Keratinocyte (primary cell): ENCODE measurements at regions not wholly inside any gene's neighbourhood (a gene's known extent, or its start where the extent isn't known, plus 50 kb on each side); places are given as distances from the start of the nearest gene placed in this dataset.
"Not testable (repeated sequence)": the region's sequence is repeated elsewhere in the genome, so short reads cannot be mapped to it uniquely, and the experiment has no call there.

Experiments
- DNase-seq: peaks from one replicate; pipeline ENCODE4 v3.0.0-alpha.2; 2011; ENCODE audit warnings: low read depth, missing footprints, low spot score
- FAIRE-seq: peaks from 2 replicates; lab custom pipeline; 2011; peaks lifted over from hg19 to GRCh38; lab: Jason Lieb, UNC
- H2AFZ ChIP-seq: 2 replicates; pipeline ENCODE4 v1.6.0; 2012; ENCODE audit warnings: low read length, control low read depth, inconsistent platforms; ENCODE audit not compliant: control insufficient read depth
- H3K27ac ChIP-seq: 2 replicates; pipeline ENCODE4 v1.5.1; 2011; ENCODE audit warnings: low read length; ENCODE audit not compliant: control insufficient read depth, insufficient read depth
- H3K27me3 ChIP-seq: 3 replicates; pipeline ENCODE4 v1.6.0; 2011; ENCODE audit warnings: low read length; ENCODE audit not compliant: control insufficient read depth, insufficient read depth; ENCODE audit errors: extremely low read depth
- H3K36me3 ChIP-seq, 2 experiments: 2 replicates in 1 of 2; 3 replicates in 1 of 2; pipeline ENCODE4 v1.5.1; 2011; ENCODE audit warnings: low read length in 2 of 2, mild to moderate bottlenecking in 1 of 2; ENCODE audit not compliant: control insufficient read depth in 2 of 2, insufficient read depth in 2 of 2; ENCODE audit errors: extremely low read depth in 1 of 2
- H3K4me1 ChIP-seq: 3 replicates; pipeline ENCODE4 v1.5.1; 2011; ENCODE audit warnings: low read length; ENCODE audit not compliant: control insufficient read depth, insufficient read depth; ENCODE audit errors: extremely low read depth
- H3K4me2 ChIP-seq: 3 replicates; pipeline ENCODE4 v1.6.0; 2011; ENCODE audit warnings: low read depth, low read length; ENCODE audit not compliant: control insufficient read depth, insufficient read depth; ENCODE audit errors: extremely low read depth
- H3K4me3 ChIP-seq, 3 experiments: fragments of 200-600 bp in 1 of 3; sonication (generic) in 1 of 3; 2 replicates in 2 of 3; 3 replicates in 1 of 3; pipeline ENCODE4 v1.5.1; 2011 to 2016; ENCODE audit warnings: low read length in 3 of 3, mild to moderate bottlenecking in 3 of 3, control low read depth in 2 of 3, inconsistent platforms in 1 of 3, low read depth in 1 of 3, mixed read lengths in 1 of 3, mixed run types in 1 of 3, moderate library complexity in 1 of 3; ENCODE audit not compliant: control insufficient read depth in 2 of 3, insufficient read depth in 2 of 3; ENCODE audit errors: extremely low read depth in 1 of 3
- H3K79me2 ChIP-seq: 2 replicates; pipeline ENCODE4 v1.6.0; 2012; ENCODE audit warnings: low read length; ENCODE audit not compliant: control insufficient read depth, insufficient read depth
- H3K9ac ChIP-seq: 3 replicates; pipeline ENCODE4 v1.6.0; 2011; ENCODE audit warnings: low read length; ENCODE audit not compliant: control insufficient read depth, insufficient read depth; ENCODE audit errors: extremely low read depth
- H3K9me1 ChIP-seq: 3 replicates; pipeline ENCODE4 v1.6.0; 2011; ENCODE audit warnings: low read length; ENCODE audit not compliant: control insufficient read depth, insufficient read depth; ENCODE audit errors: extremely low read depth
- H3K9me3 ChIP-seq: 2 replicates; pipeline ENCODE4 v1.5.1; 2012; ENCODE audit warnings: low read depth, low read length; ENCODE audit not compliant: control insufficient read depth
- H4K20me1 ChIP-seq: 3 replicates; pipeline ENCODE4 v1.6.0; 2011; ENCODE audit warnings: low read length; ENCODE audit not compliant: control insufficient read depth, insufficient read depth; ENCODE audit errors: extremely low read depth
- CTCF ChIP-seq, 3 experiments: IDR thresholded peaks in 1 of 3; conservative IDR thresholded peaks in 1 of 3; optimal IDR thresholded peaks in 1 of 3; 2 replicates in 2 of 3; 3 replicates in 1 of 3; pipeline versions ENCODE3 to v1.5.1; 2011; ENCODE audit warnings: low read length in 3 of 3, mild to moderate bottlenecking in 3 of 3, moderate library complexity in 2 of 3, control low read depth in 1 of 3, inconsistent platforms in 1 of 3; ENCODE audit not compliant: insufficient read depth in 2 of 3; ENCODE audit errors: extremely low read depth in 1 of 3
- EZH2 ChIP-seq: IDR thresholded peaks from one replicate; pipeline ENCODE4 v1.6.1; 2012; ENCODE audit warnings: inconsistent platforms, mild to moderate bottlenecking, low read length, moderate library complexity
- dilution Hi-C: fragments of 300-500 bp; cut with MboI; formaldehyde crosslinking; loops from one replicate; pipeline ENCODE4 v1.7.0; 2020; ENCODE audit warnings: low sequenced_read_pairs; ENCODE audit not compliant: extremely low pct_ligation_motif_present

DNA sequence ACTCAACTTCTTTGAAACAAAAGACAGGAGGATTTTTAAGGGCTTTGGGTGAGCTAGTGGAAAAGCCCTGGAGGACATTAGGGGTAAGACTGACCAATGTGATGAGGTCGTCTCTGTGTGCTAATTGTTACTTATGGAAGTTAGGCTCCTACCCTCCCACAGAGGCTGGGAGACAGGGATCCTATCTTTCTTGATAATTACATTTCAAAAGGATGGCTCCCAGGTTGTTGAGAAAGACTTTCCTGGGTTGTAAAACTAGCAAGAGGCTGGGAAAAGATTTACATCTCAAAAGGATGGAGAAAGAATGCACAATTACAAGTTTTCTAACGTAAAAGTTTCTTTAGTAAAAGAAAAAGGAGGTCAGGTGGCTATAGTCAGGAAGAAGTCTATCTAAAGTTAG, 605.8 kb upstream of the GOT2 start:
- H3K9me3 ChIP-seq, result no peaks in the 10 kb centered on the region
- H3K27me3 ChIP-seq, result no peaks in the 10 kb centered on the region
- H3K4me3 ChIP-seq, result no peak overlapping the region
- no peak for TF ChIP-seq CTCF (optimal IDR thresholded peaks at IDR 0.05 in 1 of 3, IDR thresholded peaks at IDR 0.05 in 1 of 3, conservative IDR thresholded peaks at IDR 0.05 in 1 of 3; ENCODE audit: extremely low read depth in 1 of 3, insufficient read depth in 2 of 3, low read length in 3 of 3)
- no peaks in the 10 kb centered on the region for H3K4me1 ChIP-seq
- no peak for DNase-seq
- no peaks in the 10 kb centered on the region for H3K9me1 ChIP-seq
- H2AFZ ChIP-seq, result no peak overlapping the region
- no peak for FAIRE-seq
- dilution Hi-C loops, result no loop called here
- no peaks in the 10 kb centered on the region for H3K79me2 ChIP-seq
- H3K9ac ChIP-seq, result no peak overlapping the region
- no peak overlapping the region for H3K27ac ChIP-seq
- no peaks in the 10 kb centered on the region for H4K20me1 ChIP-seq
- no peaks in the 10 kb centered on the region for H3K36me3 ChIP-seq
- no peak overlapping the region for H3K4me2 ChIP-seq

DNA sequence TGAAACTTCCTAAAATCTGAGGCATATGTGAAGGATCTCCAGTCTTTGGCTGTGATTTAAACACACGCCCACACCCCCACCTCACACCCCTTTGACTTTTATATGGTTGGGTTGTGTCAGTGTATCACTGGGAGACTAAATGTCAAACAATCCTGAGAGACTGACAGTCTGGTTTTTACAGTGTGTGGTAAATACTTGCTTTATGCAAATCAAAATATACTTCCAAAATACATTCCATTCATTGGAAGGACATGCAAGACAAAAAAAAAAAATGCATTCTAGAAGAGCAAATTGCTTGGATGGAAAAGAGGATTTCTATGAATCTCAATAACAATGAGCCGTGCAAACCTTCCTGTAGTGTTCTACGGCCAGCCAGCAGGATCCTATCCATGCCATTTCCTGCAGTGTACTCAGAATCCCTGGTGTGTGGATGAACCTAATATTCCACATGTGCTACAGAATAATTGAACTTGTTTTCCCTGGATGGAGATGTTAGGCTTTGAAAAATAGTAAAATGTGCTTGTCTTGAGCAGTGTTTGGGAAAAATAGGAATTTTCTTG, 602.1 kb upstream of the GOT2 start:
- Histone ChIP-seq H3K36me3 (no peaks in the 10 kb centered on the region), H3K4me2 (no peak overlapping the region), H3K9ac (no peak overlapping the region), H3K9me1 (no peaks in the 10 kb centered on the region), H3K4me1 (no peaks in the 10 kb centered on the region), H3K79me2 (no peaks in the 10 kb centered on the region), H3K9me3 (peaks cover 2% of the 10 kb centered on the region), H3K27ac (no peak overlapping the region), H3K4me3 (no peak overlapping the region), H3K27me3 (no peaks in the 10 kb centered on the region), H2AFZ (no peak overlapping the region), H4K20me1 (no peaks in the 10 kb centered on the region)
- no peak for TF ChIP-seq EZH2
- TF ChIP-seq CTCF (optimal IDR thresholded peaks at IDR 0.05 in 1 of 3, IDR thresholded peaks at IDR 0.05 in 1 of 3, conservative IDR thresholded peaks at IDR 0.05 in 1 of 3; ENCODE audit: extremely low read depth in 1 of 3, insufficient read depth in 2 of 3, low read length in 3 of 3), result no peak
- dilution Hi-C loops, result no loop called here
- FAIRE-seq, result no peak
- DNase-seq, result no peak

DNA sequence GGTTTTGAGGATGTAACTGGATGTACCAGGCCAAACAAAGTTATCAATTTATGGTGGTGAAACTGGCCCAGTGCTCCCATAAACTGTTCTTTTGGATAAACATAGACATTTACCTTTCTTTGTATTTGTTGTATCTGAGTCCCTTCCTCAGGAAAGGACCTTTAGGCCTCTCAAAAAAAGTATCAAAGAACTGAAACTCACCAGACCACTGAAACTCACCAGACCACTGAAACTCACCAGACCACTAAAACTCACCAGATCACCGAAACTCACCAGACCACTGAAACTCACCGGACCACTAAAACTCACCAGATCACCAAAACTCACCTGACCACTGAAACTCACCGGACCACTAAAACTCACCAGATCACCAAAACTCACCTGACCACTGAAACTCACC, 597.6 kb upstream of the GOT2 start:
- H3K36me3 ChIP-seq, H3K9me1 ChIP-seq, H3K4me2 ChIP-seq, H3K9ac ChIP-seq, H3K4me3 ChIP-seq, H3K4me1 ChIP-seq, H3K27me3 ChIP-seq, H4K20me1 ChIP-seq, FAIRE-seq, H3K79me2 ChIP-seq, dilution Hi-C loops, H3K9me3 ChIP-seq, H2AFZ ChIP-seq, H3K27ac ChIP-seq, DNase-seq: not testable (repeated sequence)
